ENCODE measurements at regions not wholly inside any gene's neighbourhood (a gene's known extent, or its start where the extent isn't known, plus 50 kb on each side); places are given as distances from the start of the nearest gene placed in this dataset.

DNA sequence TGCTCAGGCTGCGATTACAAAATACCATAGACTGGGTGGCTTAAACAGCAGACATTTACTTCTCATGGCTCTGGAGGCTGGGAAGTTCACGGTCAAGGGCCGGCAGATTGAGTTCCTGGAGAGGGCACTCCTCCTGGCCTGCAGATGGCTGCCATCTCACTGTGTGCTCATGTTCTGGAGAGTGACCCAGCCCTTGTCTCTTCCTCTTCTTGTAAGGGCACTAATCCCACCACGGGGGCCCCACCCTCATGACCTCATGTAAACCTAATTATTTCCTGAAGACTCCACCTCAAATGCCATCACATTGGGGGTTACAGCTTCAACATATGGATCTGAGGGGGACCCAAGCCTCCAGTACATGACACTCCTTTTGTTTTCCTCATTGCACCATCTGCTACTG lies 56.0 kb upstream of the CLDN10 start:
- intact Hi-C loops (cut with DNase I): no loop called here
- Histone ChIP-seq H3K4me1 (peaks cover 4% of the 10 kb centered on the region), H3K36me3 (no peaks in the 10 kb centered on the region), H3K9ac (ENCODE audit: low read depth in 2 of 2, low read length in 2 of 2) (no peak overlapping the region), H3K27me3 (no peaks in the 10 kb centered on the region), H3K27ac (no peak overlapping the region), H3K4me3 (no peak overlapping the region), H3K9me3 (no peaks in the 10 kb centered on the region)
- TF ChIP-seq, protein P1, sequence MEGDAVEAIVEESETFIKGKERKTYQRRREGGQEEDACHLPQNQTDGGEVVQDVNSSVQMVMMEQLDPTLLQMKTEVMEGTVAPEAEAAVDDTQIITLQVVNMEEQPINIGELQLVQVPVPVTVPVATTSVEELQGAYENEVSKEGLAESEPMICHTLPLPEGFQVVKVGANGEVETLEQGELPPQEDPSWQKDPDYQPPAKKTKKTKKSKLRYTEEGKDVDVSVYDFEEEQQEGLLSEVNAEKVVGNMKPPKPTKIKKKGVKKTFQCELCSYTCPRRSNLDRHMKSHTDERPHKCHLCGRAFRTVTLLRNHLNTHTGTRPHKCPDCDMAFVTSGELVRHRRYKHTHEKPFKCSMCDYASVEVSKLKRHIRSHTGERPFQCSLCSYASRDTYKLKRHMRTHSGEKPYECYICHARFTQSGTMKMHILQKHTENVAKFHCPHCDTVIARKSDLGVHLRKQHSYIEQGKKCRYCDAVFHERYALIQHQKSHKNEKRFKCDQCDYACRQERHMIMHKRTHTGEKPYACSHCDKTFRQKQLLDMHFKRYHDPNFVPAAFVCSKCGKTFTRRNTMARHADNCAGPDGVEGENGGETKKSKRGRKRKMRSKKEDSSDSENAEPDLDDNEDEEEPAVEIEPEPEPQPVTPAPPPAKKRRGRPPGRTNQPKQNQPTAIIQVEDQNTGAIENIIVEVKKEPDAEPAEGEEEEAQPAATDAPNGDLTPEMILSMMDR (IDR thresholded peaks at IDR 0.05): no peak
- no peak for DNase-seq

DNA sequence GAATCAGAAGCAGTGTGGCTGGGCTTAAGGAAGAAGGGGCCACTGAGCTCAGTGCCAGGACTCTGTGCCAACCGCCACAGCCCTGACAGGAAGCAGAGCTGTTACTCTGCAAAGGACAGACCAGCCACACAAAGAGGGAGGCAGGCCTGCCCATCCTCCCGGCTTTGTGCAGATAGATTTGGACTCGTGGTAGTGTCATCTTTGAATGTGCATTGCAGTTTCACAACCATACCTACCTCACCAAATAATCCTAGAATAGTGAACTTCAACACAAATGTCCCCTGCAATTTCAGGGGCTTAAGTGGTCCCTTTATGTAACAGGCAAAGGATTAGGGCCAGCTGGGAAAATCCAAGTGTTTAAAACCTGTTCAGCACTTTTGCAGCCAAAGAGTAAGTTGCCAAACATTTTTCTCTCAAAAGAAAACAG lies 55.1 kb upstream of the CLDN10 start:
- intact Hi-C loops (cut with DNase I): no loop called here

DNA sequence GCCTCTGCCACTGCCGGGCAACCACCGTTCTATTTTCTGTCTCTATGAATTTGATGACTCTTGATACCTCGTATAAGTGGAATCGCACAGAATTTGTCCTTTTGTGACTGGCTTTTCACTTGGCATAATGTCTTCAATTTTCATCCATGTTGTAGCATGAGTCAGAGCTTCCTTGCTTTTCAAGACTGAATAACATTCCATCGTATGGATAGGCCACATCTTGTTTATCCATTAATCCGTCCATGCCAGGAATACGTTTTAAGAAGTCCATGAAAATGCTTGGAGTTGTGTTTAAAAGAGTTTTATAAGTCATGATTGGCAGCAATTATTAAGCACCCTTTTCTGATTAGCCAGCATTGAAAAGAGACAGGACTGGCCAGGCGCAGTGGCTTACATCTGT lies 53.6 kb upstream of the CLDN10 start:
- TF ChIP-seq, protein P1 (IDR thresholded peaks at IDR 0.05): no peak
- no peak for DNase-seq

More for the DNA sequence above, 55.1 kb upstream of the CLDN10 start:
- peaks cover 3% of the 10 kb centered on the region for H3K4me1 ChIP-seq
- no peak overlapping the region for H3K4me3 ChIP-seq
- H3K27me3 ChIP-seq: no peaks in the 10 kb centered on the region
- H3K36me3 ChIP-seq: no peaks in the 10 kb centered on the region
- H3K27ac ChIP-seq: no peak overlapping the region
- no peaks in the 10 kb centered on the region for H3K9me3 ChIP-seq
- no peak for DNase-seq
- H3K9ac ChIP-seq (ENCODE audit: low read depth in 2 of 2, low read length in 2 of 2): no peak overlapping the region
- TF ChIP-seq, protein P1 (IDR thresholded peaks at IDR 0.05): no peak

DNA sequence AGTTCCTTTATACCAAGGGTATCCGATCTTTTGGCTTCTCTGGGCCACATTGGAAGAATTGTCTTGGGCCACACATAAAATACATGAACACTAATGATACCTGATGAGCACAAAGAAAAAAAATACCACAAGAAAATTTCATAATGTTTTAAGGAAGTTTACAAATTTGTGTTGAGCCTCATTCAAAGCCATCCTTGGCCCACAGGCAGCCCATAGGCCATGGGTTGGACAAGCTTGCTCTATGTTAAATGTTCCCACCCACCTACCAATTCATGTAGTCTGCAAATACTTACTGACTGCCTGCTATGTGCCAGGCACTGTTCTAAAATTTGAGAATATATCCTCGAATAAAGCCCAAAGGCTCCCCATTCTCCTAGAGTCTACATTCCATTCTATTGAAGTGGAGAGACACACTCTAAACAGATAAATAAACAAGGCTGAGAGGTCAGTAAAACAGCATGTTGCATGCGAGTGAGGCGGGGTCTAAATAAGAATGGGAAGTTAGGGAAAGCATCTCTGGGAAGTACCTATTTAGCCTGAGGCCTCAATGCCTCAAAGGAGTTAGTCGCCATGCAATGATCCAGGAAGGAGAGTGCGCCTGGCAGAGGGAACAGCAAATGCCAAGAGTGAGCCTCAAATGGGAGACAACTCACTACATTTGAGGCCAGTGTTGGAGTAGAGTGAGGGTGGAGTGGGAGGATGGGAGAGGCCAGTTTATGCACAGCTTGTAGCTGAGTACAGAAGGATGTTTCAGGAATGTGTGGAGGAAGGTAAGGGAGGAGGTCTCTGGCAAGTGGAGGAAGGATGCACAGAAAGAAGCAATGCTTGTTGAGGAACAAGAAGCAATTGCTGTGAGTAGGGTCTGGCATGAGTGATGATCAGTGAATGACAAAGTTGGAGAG lies 52.5 kb upstream of the CLDN10 start:
- Histone ChIP-seq H3K4me3 (no peak overlapping the region), H3K4me1 (no peaks in the 10 kb centered on the region), H3K36me3 (no peaks in the 10 kb centered on the region), H3K27ac (no peak overlapping the region), H3K9me3 (no peaks in the 10 kb centered on the region), H3K9ac (ENCODE audit: low read depth in 2 of 2, low read length in 2 of 2) (no peak overlapping the region), H3K27me3 (no peaks in the 10 kb centered on the region)
- TF ChIP-seq, protein P1 (IDR thresholded peaks at IDR 0.05): no peak
- DNase-seq: no peak
- intact Hi-C loops (cut with DNase I): no loop called here

More for the DNA sequence above, 53.6 kb upstream of the CLDN10 start:
- Histone ChIP-seq H3K9me3 (no peaks in the 10 kb centered on the region), H3K36me3 (no peaks in the 10 kb centered on the region), H3K27me3 (no peaks in the 10 kb centered on the region), H3K9ac (ENCODE audit: low read depth in 2 of 2, low read length in 2 of 2) (no peak overlapping the region), H3K4me1 (no peaks in the 10 kb centered on the region), H3K4me3 (no peak overlapping the region), H3K27ac (no peak overlapping the region)
- intact Hi-C loops (cut with DNase I): no loop called here

DNA sequence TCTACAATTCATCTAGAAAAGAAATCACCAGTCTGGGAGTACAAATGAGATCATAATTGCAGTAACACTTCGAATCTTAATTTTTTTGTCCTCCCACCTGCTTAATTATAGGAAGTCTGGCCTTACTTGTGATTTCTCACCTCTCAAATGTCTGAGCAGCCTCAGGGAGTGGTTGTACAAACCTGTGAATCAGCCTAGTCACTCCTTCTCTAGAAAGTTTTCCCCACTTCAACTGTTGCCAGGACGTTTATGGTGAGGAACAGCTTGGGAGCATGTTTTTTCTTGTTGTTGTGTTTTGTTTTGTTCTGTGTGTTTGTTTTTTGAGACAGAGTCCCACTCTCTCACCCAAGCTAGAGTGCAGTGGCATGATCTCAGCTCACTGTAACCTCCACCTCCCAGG lies 50.3 kb upstream of the CLDN10 start:
- TF ChIP-seq, protein P1 (IDR thresholded peaks at IDR 0.05): no peak
- Histone ChIP-seq H3K27me3 (no peaks in the 10 kb centered on the region), H3K9ac (ENCODE audit: low read depth in 2 of 2, low read length in 2 of 2) (no peak overlapping the region), H3K36me3 (no peaks in the 10 kb centered on the region), H3K9me3 (no peaks in the 10 kb centered on the region), H3K4me3 (no peak overlapping the region), H3K4me1 (no peaks in the 10 kb centered on the region), H3K27ac (no peak overlapping the region)
- DNase-seq: no peak
- intact Hi-C loops (cut with DNase I): no loop called here

Measured in colonic mucosa (tissue), 4 donors.